PC-9 (cell line): ENCODE measurements at regions not wholly inside any gene's neighbourhood (a gene's known extent, or its start where the extent isn't known, plus 50 kb on each side); places are given as distances from the start of the nearest gene placed in this dataset.

Source experiments
- EZH2 ChIP-seq: fragments of 200-600 bp; sonication (generic); IDR thresholded peaks from 2 replicates; pipeline ENCODE4 v1.8.0; 2017; ENCODE audit warnings: antibody characterized with exemption, low read depth
- TF ChIP-seq, protein P1 (sequence below): fragments of 200-600 bp; sonication (generic); conservative IDR thresholded peaks from 2 replicates; pipeline ENCODE4 v1.6.1; 2017; ENCODE audit warnings: mixed run types, antibody characterized with exemption, mild to moderate bottlenecking, moderate library complexity

DNA sequence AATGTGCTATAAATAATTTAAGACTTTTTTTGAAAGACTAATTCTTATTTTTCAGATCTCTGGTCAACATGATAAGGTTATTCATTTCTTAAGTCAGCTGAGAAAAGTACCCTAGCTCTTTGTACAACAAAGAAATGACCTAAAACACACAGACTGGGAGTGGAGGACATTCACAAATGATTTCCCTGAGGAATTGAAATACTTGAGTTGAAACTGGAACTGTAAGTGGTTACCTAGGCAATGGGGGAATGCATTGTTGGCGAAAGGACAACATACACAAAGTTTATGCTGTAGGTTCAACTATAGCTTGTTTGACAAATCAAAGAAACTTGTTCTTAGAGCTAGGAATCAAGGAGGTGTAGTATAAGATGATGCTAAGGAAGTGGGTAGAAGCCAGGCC is 915.5 kb downstream of the FAT4 start:
- TF ChIP-seq EZH2: no peak
- TF ChIP-seq, protein P1, sequence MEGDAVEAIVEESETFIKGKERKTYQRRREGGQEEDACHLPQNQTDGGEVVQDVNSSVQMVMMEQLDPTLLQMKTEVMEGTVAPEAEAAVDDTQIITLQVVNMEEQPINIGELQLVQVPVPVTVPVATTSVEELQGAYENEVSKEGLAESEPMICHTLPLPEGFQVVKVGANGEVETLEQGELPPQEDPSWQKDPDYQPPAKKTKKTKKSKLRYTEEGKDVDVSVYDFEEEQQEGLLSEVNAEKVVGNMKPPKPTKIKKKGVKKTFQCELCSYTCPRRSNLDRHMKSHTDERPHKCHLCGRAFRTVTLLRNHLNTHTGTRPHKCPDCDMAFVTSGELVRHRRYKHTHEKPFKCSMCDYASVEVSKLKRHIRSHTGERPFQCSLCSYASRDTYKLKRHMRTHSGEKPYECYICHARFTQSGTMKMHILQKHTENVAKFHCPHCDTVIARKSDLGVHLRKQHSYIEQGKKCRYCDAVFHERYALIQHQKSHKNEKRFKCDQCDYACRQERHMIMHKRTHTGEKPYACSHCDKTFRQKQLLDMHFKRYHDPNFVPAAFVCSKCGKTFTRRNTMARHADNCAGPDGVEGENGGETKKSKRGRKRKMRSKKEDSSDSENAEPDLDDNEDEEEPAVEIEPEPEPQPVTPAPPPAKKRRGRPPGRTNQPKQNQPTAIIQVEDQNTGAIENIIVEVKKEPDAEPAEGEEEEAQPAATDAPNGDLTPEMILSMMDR: no peak
